A172 (cell line): ENCODE measurements at regions not wholly inside any gene's neighbourhood (a gene's known extent, or its start where the extent isn't known, plus 50 kb on each side); places are given as distances from the start of the nearest gene placed in this dataset.

ENCODE experiments used
- DNase-seq: peaks from one replicate; pipeline ENCODE4 v3.0.0-alpha.2; 2015; ENCODE audit warnings: low spot score

GRCh38 chr16:11473728-11474127 lies 113.0 kb downstream of the LITAF start:
- DNase-seq, result no peak

GRCh38 chr16:11474617-11475291 lies 112.0 kb downstream of the LITAF start:
- DNase-seq, result no peak

DNA sequence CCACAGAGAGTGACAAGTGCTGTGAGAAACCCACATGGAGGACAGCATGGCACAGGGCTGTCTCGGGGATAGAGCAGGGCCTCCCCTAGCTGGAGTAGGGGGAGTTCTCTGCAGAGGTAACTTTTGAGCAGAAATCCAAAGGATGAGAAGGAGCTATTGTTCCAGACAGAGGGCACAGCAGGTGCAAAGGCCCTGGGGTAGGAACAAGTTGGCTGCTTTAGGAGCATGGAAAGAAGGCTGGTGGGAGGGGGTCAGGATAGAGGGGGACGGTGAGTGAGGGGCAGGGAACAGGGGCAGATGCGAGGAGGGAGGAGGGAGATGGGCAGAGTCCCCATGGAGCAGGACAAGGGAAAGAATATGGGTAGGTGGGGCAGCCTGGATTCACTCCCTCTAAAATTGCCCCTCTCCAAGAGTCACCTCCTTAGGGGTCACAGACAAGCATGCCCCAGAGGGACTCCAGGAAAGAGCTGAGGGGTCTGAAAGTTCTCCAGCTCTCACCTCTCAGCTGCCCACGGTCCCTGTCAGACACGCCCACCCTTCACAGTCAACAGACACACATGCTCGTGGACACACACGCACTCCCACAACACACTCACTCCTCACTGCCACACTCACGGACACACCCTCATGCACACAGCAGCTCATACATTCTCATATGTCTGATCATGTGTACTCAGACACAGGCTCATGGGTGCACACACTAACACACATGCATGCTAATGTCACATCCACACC lies 110.7 kb downstream of the LITAF start:
- DNase-seq, result no peak

DNA sequence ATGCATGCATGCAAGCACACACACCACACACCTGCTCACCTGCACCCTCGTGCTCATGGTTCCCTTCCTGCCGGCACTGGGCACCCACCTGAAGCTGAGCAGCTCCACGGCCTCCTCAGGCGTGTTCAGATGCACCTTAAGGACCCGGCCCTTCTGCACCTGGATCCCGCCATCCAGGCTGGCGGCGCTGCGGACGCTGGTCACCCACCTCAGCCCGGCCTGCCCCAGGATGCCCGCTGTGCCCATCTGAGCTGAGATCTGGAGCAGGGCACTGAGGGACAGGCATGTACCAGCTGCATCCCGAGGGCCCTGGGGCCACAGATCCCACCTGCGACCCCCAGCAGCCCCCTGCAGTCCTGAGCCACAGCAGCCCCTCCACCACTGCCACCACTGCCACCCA lies 110.0 kb downstream of the LITAF start:
- DNase-seq, result no peak

DNA sequence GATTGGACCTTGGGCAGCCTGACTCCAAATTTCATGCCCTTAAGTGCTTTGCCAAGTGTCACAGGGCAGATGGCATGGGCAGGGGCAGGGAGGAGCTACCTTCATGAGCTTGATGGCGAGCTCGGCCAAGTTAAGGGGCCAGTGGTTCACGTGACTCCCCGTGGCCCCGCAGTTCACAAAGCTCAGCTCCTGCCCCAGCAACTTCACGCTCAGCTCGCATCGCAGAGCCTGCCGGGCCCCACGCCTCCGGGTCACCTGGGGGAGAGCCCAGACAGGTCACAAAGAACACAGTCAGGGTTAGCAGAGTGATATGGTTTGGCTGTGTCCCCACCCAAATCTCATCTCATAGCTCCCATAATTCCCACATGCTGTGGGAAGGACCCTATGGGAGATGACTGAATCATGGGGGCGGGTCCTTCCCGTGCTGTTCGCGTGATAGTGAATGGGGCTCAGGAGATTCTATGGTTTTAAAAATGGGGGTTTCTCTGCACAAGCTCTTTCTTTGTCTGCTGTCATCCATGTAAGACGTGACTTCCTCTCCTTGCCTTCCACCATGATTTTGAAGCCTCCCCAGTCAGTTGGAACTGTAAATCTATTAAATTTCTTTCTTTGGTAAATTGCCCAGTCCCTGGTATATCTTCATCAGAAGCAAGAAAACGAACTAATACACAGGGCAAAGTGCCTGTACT lies 108.1 kb downstream of the LITAF start:
- no peak for DNase-seq

- no peak for DNase-seq
Measured at GRCh38 chr16:11479916-11480315, 106.8 kb downstream of the LITAF start.

GRCh38 chr16:11480634-11481033 lies 106.1 kb downstream of the LITAF start:
- DNase-seq, result no peak

- no peak for DNase-seq
Measured at GRCh38 chr16:11481987-11482386, 104.7 kb downstream of the LITAF start.

GRCh38 chr16:11482946-11483748 lies 103.6 kb downstream of the LITAF start:
- DNase-seq, result no peak

- DNase-seq, result peak; percentile 40
Measured at GRCh38 chr16:11484691-11485258, 101.9 kb downstream of the LITAF start.

DNA sequence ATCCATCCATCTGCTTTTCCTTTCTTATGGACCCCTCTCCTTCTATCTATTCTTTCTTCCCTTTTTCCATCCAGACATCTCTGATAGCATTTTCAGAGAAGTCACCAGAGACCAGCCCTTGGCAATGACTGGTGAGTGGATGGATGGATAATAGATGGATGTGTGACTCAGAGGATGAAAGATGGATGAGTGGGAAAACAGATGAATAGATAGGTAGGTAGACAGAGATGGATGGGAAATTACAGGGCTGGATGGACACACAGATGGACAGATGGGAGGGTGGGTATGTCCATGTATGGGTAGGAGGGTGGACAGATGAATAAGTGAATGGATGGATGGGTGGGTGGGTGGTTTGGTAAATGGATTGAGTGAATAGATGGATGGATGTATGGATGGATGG lies 101.0 kb downstream of the LITAF start:
- no peak for DNase-seq

DNA sequence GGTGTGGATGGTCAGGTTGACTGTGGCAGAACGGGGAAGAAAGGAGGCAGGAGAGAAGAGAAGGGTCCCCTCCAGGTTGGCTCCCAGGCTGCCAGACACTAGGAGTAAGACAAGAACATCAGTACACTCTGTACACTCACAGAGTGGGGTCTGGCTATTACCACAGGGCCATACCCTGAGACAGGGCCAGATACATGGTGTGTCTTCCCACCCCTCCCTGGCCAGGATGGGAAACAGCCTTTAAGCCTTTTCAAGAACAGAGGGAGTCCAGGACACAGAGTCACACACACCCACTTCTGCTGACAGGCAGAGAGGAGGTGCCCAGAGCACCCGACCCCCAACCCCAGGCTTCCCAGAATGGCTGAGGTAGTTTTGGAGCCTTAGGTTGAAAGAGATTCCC lies 99.4 kb downstream of the LITAF start:
- no peak for DNase-seq

DNA sequence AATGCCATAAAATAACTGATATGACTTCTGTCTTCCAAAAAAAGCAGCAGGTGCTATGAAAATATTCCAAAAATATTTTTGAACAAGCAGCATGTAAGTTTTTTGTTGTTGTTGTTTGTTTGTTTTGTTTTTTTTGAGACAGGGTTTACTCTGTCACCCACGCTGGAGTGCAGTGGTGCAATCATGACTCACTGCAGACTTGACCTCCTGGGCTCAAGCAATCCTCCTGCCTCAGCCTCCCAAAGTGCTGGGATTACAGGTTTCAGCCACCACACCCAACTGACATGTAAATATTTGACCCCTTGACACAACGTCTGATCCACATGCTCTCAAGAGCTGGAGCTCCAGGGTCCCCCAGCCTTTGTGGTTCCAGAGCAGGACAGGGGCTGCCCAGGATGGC lies 98.4 kb downstream of the LITAF start:
- DNase-seq, result no peak

DNA sequence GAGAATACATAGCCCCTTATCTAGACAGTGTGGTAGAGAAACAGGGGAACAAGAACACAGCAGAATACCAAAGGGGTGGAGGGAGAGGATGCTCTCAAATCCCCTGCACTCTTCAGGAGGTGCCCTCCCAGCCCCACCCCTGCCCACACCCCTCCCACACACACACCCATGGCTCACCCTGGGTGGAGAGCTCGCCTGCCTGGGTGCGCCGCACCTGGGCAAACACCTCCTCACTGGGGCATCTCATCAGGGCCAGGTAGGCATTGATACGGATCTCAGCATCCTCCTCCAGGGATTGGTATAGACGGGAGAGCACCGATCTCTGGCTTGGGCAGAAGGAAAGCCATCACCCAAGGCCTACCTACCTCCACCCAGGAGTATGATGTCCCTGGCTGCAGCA lies 95.2 kb downstream of the LITAF start:
- DNase-seq, result no peak

- DNase-seq, result no peak
Measured at GRCh38 chr16:11492808-11493530, 93.8 kb downstream of the LITAF start.

DNA sequence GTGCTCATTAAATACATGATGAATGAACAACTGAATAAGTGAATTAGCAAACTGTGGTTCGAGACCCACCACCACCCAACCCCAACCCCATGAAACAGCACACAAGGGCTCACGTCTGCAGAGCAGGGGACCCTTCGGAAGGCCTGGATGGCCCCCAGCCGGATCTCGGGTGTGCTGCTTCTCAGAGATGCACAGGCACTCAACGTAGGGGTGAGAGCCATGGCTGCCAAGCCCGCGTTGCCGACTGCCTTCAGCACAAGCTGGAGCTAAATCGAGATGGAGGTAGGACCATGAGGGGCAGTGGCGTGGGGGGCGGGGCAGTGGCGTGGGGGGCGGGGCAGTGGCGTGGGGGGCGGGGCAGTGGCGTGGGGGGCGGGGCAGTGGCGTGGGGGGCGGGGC lies 93.2 kb downstream of the LITAF start:
- DNase-seq, result no peak

DNA sequence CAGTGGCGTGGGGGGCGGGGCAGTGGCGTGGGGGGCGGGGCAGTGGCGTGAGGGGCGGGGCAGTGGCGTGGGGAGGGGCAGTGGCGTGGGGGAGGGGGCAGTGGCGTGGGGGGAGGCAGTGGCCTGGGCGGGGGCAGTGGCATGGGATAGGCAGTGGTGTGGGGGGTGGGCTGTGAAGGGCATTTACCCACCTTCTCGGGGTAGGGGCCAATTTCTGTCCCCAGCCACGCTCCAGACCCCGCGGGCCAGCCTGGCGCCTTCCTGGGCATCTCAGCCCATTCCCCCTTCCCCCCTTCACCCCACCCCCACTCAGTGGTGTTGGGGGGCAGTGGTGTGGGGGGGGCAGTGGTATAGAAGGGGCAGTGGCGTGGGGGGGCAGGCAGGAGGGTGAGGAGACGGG lies 92.7 kb downstream of the LITAF start:
- DNase-seq, result no peak

GRCh38 chr16:11494433-11494832 lies 92.3 kb downstream of the LITAF start:
- DNase-seq, result no peak

GRCh38 chr16:11495066-11495407 lies 91.7 kb downstream of the LITAF start:
- no peak for DNase-seq
